Ishikawa (cell line): ENCODE measurements at regions not wholly inside any gene's neighbourhood (a gene's known extent, or its start where the extent isn't known, plus 50 kb on each side); places are given as distances from the start of the nearest gene placed in this dataset.

Source experiments
- CEBPB ChIP-seq: IDR thresholded peaks from 2 replicates; pipeline ENCODE4 v1.6.1; 2012
- CREB1 ChIP-seq: IDR thresholded peaks from 2 replicates; pipeline ENCODE4 v1.6.1; 2012; ENCODE audit warnings: low read depth
- EP300 ChIP-seq: IDR thresholded peaks from 2 replicates; pipeline ENCODE4 v1.6.1; 2012; ENCODE audit warnings: borderline replicate concordance
- FOXM1 ChIP-seq: IDR thresholded peaks from 2 replicates; pipeline ENCODE4 v1.6.1; 2012; ENCODE audit warnings: low read depth, borderline replicate concordance
- MAX ChIP-seq: IDR thresholded peaks from 2 replicates; pipeline ENCODE4 v1.6.1; 2012
- RAD21 ChIP-seq: IDR thresholded peaks from 2 replicates; pipeline ENCODE4 v1.6.1; 2012; ENCODE audit warnings: low read depth
- TAF1 ChIP-seq: IDR thresholded peaks from 2 replicates; pipeline ENCODE4 v1.6.1; 2012; ENCODE audit warnings: low read depth, mild to moderate bottlenecking
- TCF12 ChIP-seq: IDR thresholded peaks from 2 replicates; pipeline ENCODE4 v1.6.1; 2012; ENCODE audit warnings: low read depth
- TEAD4 ChIP-seq: IDR thresholded peaks from 2 replicates; pipeline ENCODE4 v1.6.1; 2012
- USF1 ChIP-seq: IDR thresholded peaks from 2 replicates; pipeline ENCODE4 v1.6.1; 2012
- YY1 ChIP-seq: IDR thresholded peaks from 2 replicates; pipeline ENCODE4 v1.6.1; 2012; ENCODE audit warnings: low read depth
- ZBTB7A ChIP-seq: IDR thresholded peaks from 2 replicates; pipeline ENCODE4 v1.6.1; 2012; ENCODE audit warnings: low read depth
- TF ChIP-seq, protein P1 (sequence below): IDR thresholded peaks from 2 replicates; pipeline ENCODE4 v1.6.1; 2012; ENCODE audit warnings: low read depth, mild to moderate bottlenecking

DNA sequence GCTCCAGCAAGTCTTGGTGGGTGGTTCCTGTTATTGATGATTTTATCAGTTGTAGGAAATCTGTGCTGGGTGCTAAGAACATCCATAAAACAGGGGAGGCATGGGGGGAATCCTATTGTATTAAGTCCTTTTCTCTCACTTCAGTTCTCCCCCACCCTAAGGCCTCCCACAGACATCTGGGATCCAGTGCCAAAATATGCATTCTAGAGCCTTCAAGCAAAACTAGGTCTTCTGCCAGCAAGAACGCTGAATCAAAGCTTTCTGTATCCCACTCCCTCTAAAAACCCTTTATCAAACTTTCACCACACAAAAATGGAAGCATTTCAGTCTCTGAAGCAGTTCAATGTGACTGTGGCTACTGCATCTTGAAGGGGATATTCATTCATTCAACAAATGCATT, 281.9 kb downstream of the GAS1 start:
- TF ChIP-seq TAF1 (no peak), MAX (no peak), YY1 (no peak), EP300 (no peak), CEBPB (no peak), FOXM1 (no peak), RAD21 (no peak), TCF12 (no peak), CREB1 (no peak), ZBTB7A (no peak), TEAD4 (no peak), USF1 (no peak)
- TF ChIP-seq, protein P1, sequence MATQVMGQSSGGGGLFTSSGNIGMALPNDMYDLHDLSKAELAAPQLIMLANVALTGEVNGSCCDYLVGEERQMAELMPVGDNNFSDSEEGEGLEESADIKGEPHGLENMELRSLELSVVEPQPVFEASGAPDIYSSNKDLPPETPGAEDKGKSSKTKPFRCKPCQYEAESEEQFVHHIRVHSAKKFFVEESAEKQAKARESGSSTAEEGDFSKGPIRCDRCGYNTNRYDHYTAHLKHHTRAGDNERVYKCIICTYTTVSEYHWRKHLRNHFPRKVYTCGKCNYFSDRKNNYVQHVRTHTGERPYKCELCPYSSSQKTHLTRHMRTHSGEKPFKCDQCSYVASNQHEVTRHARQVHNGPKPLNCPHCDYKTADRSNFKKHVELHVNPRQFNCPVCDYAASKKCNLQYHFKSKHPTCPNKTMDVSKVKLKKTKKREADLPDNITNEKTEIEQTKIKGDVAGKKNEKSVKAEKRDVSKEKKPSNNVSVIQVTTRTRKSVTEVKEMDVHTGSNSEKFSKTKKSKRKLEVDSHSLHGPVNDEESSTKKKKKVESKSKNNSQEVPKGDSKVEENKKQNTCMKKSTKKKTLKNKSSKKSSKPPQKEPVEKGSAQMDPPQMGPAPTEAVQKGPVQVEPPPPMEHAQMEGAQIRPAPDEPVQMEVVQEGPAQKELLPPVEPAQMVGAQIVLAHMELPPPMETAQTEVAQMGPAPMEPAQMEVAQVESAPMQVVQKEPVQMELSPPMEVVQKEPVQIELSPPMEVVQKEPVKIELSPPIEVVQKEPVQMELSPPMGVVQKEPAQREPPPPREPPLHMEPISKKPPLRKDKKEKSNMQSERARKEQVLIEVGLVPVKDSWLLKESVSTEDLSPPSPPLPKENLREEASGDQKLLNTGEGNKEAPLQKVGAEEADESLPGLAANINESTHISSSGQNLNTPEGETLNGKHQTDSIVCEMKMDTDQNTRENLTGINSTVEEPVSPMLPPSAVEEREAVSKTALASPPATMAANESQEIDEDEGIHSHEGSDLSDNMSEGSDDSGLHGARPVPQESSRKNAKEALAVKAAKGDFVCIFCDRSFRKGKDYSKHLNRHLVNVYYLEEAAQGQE = no peak
